ENCODE measurements at regions not wholly inside any gene's neighbourhood (a gene's known extent, or its start where the extent isn't known, plus 50 kb on each side); places are given as distances from the start of the nearest gene placed in this dataset.

DNA sequence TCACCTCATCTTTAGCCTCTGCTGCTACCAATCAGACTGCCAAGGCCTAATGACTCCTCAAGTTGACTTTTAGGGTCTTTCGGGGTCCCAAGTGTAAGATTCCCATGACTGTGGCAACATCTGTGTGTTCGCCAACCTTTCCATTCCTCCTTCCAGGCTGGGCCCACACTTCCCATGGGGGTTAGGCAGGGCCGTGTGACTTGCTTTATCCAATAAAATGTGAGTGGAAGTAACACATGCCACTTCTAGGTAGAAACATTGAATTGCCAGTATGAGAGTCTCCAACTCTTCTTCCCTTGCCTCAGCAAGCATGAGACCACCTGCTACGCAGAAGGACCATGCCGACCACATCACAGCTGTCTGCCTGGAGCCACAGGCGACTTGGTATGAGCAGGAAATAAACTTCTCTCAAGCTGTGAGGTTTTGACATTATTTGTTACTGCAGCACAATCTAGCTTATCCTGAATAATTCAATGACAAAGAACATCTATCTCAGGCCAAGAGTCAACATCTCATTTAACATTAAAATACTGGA lies 190.4 kb upstream of the IER5L start:
- H2BK120ac ChIP-seq (ENCODE audit: low read depth, low read length): no peak overlapping the region
- no peaks in the 10 kb centered on the region for H3K9me1 ChIP-seq (ENCODE audit: insufficient read depth, low read length)
- ChIA-PET POLR2A (ENCODE audit: unreplicated experiment) (no interaction called here), CTCF (no interaction called here)
- H3K14ac ChIP-seq (replicated peaks; ENCODE audit: low read depth, low read length): no peak overlapping the region
- H2BK5ac ChIP-seq (ENCODE audit: low read depth, low read length, poor library complexity, severe bottlenecking): no peak overlapping the region
- BruUV-seq (replicated peaks): no TSS peak
- no peak overlapping the region for H2AK9ac ChIP-seq (replicated peaks; ENCODE audit: low read depth, low read length, poor library complexity)
- TF ChIP-seq USF2 (IDR thresholded peaks at IDR 0.05; ENCODE audit: low read depth, low read length) (no peak), MXI1 (IDR thresholded peaks at IDR 0.05; ENCODE audit: borderline replicate concordance, low read depth, low read length) (no peak), MAZ (IDR thresholded peaks at IDR 0.05; ENCODE audit: borderline replicate concordance, low read depth, low read length) (no peak), CHD1 (IDR thresholded peaks at IDR 0.05; ENCODE audit: low read depth, low read length) (no peak), CEBPB (IDR thresholded peaks at IDR 0.05; ENCODE audit: low read depth, low read length) (no peak), NFE2L2 (IDR thresholded peaks at IDR 0.05; ENCODE audit: low read depth, low read length) (no peak), RAD21 (IDR thresholded peaks at IDR 0.05; ENCODE audit: low read length) (no peak), CTCF (conservative IDR thresholded peaks at IDR 0.05; ENCODE audit: low read depth, low read length) (no peak), FOS (IDR thresholded peaks at IDR 0.05; ENCODE audit: low read depth, low read length) (no peak), ELK1 (IDR thresholded peaks at IDR 0.05; ENCODE audit: borderline replicate concordance, low read depth, low read length) (no peak), RCOR1 (IDR thresholded peaks at IDR 0.05; ENCODE audit: insufficient replicate concordance, low read length) (no peak), SMC3 (IDR thresholded peaks at IDR 0.05; ENCODE audit: low read depth, low read length) (no peak), RFX5 (IDR thresholded peaks at IDR 0.05; ENCODE audit: low read depth, low read length) (no peak)
- no peak overlapping the region for H2AK5ac ChIP-seq (ENCODE audit: low read depth, low read length)
- no peaks in the 10 kb centered on the region for H3K4me1 ChIP-seq (ENCODE audit: control insufficient read depth, insufficient read depth, low read length)
- H3K79me1 ChIP-seq (ENCODE audit: low read depth in 1 of 2, low read length in 2 of 2): no peaks in the 10 kb centered on the region
- H3K9me3 ChIP-seq (ENCODE audit: control insufficient read depth, insufficient read depth, low read length): peaks cover 7% of the 10 kb centered on the region
- no peak overlapping the region for H3K23ac ChIP-seq (ENCODE audit: low read depth, low read length)
- no peak overlapping the region for H2BK15ac ChIP-seq (ENCODE audit: low read depth, low read length)
- no peak for ATAC-seq (ENCODE audit: low read depth)
- no peak overlapping the region for H3K56ac ChIP-seq (ENCODE audit: extremely low read depth, insufficient read depth, low read length)
- 100% methylated on average over 2 of the region's 6 CpGs; no CpG with 5 or more reads in 1 of the 2 experiments for WGBS, 2 experiments (ENCODE audit: extremely low coverage in 2 of 2, insufficient read length in 1 of 2)
- no peaks in the 10 kb centered on the region for H4K20me1 ChIP-seq (ENCODE audit: insufficient read depth, low read length)
- H3K36me3 ChIP-seq (ENCODE audit: control insufficient read depth, insufficient read depth, low read length): no peaks in the 10 kb centered on the region
- dilution Hi-C loops (cut with HindIII; ENCODE audit: low sequenced_read_pairs, unreplicated experiment): no loop called here
- no peak overlapping the region for H3K9ac ChIP-seq (ENCODE audit: low read depth, low read length)
- intact Hi-C loops (cut with micrococcal nuclease): no loop called here
- no peak overlapping the region for H3K27ac ChIP-seq (ENCODE audit: insufficient read depth, low read length)
- H4K91ac ChIP-seq (ENCODE audit: insufficient read depth, low read depth, low read length): no peak overlapping the region
- H3K4me3 ChIP-seq (ENCODE audit: insufficient read depth, low read depth, low read length): no peak overlapping the region
- no peak overlapping the region for H3K18ac ChIP-seq (ENCODE audit: low read depth, low read length)
- no peak overlapping the region for H3K4ac ChIP-seq (ENCODE audit: low read depth, low read length)
- in situ Hi-C loops (cut with MboI; ENCODE audit: low sequenced_read_pairs): no loop called here
- DNase-seq: no peak
- no peak overlapping the region for H4K8ac ChIP-seq (ENCODE audit: low read depth in 2 of 2, low read length in 2 of 2)
- H4K5ac ChIP-seq (ENCODE audit: low read depth, low read length): no peak overlapping the region
- no peak overlapping the region for H2BK20ac ChIP-seq (ENCODE audit: low read depth, low read length)
- no peak overlapping the region for H3K4me2 ChIP-seq (ENCODE audit: low read depth, low read length)
- no peaks in the 10 kb centered on the region for H3K27me3 ChIP-seq (ENCODE audit: control insufficient read depth, insufficient read depth, low read length)
- H2AFZ ChIP-seq (replicated peaks; ENCODE audit: low read length, poor library complexity): no peak overlapping the region
